Liver (tissue), 8 donors: ENCODE measurements at regions not wholly inside any gene's neighbourhood (a gene's known extent, or its start where the extent isn't known, plus 50 kb on each side); places are given as distances from the start of the nearest gene placed in this dataset.

Experiments
- DNase-seq: peaks from one replicate; pipeline ENCODE4 v3.0.0-alpha.2; 2017; ENCODE audit warnings: low spot score
- H3K27ac ChIP-seq, 2 donors: one replicate each; pipeline ENCODE4 v1.7.0; 2013; ENCODE audit warnings: inconsistent platforms in 2 of 2, low read length in 2 of 2, control low read depth in 1 of 2, low read depth in 1 of 2, mild to moderate bottlenecking in 1 of 2
- H3K27me3 ChIP-seq, 4 donors: one replicate each; pipeline versions ENCODE4 v1.6.1 to v1.7.0; 2013; ENCODE audit warnings: low read length in 3 of 4, inconsistent platforms in 1 of 4, mild to moderate bottlenecking in 1 of 4, moderate library complexity in 1 of 4; ENCODE audit not compliant: control insufficient read depth in 4 of 4, insufficient read depth in 4 of 4
- H3K36me3 ChIP-seq, 4 donors: one replicate each; pipeline versions ENCODE4 v1.6.1 to v1.7.0; 2013; ENCODE audit warnings: low read length in 3 of 4, mild to moderate bottlenecking in 3 of 4, low read depth in 1 of 4, moderate library complexity in 1 of 4; ENCODE audit not compliant: control insufficient read depth in 4 of 4, insufficient read depth in 3 of 4
- H3K4me1 ChIP-seq, 4 donors: one replicate each; pipeline versions ENCODE4 v1.6.1 to v1.7.0; 2013; ENCODE audit warnings: low read length in 3 of 4, mild to moderate bottlenecking in 3 of 4, moderate library complexity in 1 of 4; ENCODE audit not compliant: control insufficient read depth in 4 of 4, insufficient read depth in 4 of 4
- H3K4me3 ChIP-seq, 3 donors: one replicate each; pipeline versions ENCODE4 v1.6.1 to v1.7.0; 2013; ENCODE audit warnings: low read length in 3 of 3, control low read depth in 1 of 3, low read depth in 1 of 3, mild to moderate bottlenecking in 1 of 3
- H3K9ac ChIP-seq, 2 donors: one replicate each; pipeline ENCODE4 v1.7.0; 2013; ENCODE audit warnings: low read length in 2 of 2, mild to moderate bottlenecking in 2 of 2, moderate library complexity in 2 of 2, control low read depth in 1 of 2, low read depth in 1 of 2
- H3K9me3 ChIP-seq, 4 donors: one replicate each; pipeline versions ENCODE4 v1.6.1 to v1.7.0; 2013; ENCODE audit warnings: low read length in 3 of 4; ENCODE audit not compliant: control insufficient read depth in 4 of 4
- EGR1 ChIP-seq, 2 donors: IDR thresholded peaks; 2 replicates each; pipeline ENCODE4 v1.6.1; 2016 to 2018; ENCODE audit warnings: antibody characterized with exemption in 2 of 2, low read depth in 2 of 2
- FOXA1 ChIP-seq: IDR thresholded peaks from 2 replicates; pipeline ENCODE4 v1.6.1; 2016; ENCODE audit warnings: antibody characterized with exemption
- FOXA2 ChIP-seq: IDR thresholded peaks from 2 replicates; pipeline ENCODE4 v1.6.1; 2016; ENCODE audit warnings: antibody characterized with exemption
- GABPA ChIP-seq, 2 donors: IDR thresholded peaks in 1 of 2; conservative IDR thresholded peaks in 1 of 2; 2 replicates each; pipeline ENCODE4 v1.6.1; 2016; ENCODE audit warnings: antibody characterized with exemption in 2 of 2, mild to moderate bottlenecking in 1 of 2, moderate library complexity in 1 of 2
- HNF4A ChIP-seq, 2 donors: conservative IDR thresholded peaks; 2 replicates each; pipeline ENCODE4 v1.6.1; 2016; ENCODE audit warnings: antibody characterized with exemption in 2 of 2, mild to moderate bottlenecking in 2 of 2
- HNF4G ChIP-seq: IDR thresholded peaks from 2 replicates; pipeline ENCODE4 v1.6.1; 2016; ENCODE audit warnings: antibody characterized with exemption
- JUND ChIP-seq, 2 donors: IDR thresholded peaks; 2 replicates each; pipeline ENCODE4 v1.6.1; 2016; ENCODE audit warnings: antibody characterized with exemption in 2 of 2
- RAD21 ChIP-seq, 2 donors: IDR thresholded peaks; 2 replicates each; pipeline ENCODE4 v1.6.1; 2016; ENCODE audit warnings: antibody characterized with exemption in 2 of 2, mild to moderate bottlenecking in 2 of 2
- RXRA ChIP-seq, 2 donors: IDR thresholded peaks; 2 replicates each; pipeline ENCODE4 v1.6.1; 2017 to 2018; ENCODE audit warnings: antibody characterized with exemption in 2 of 2, mild to moderate bottlenecking in 1 of 2
- TAF1 ChIP-seq: conservative IDR thresholded peaks from 2 replicates; pipeline ENCODE4 v1.6.1; 2016; ENCODE audit warnings: antibody characterized with exemption, mild to moderate bottlenecking
- YY1 ChIP-seq: IDR thresholded peaks from 2 replicates; pipeline ENCODE4 v1.6.1; 2016; ENCODE audit warnings: antibody characterized with exemption, mild to moderate bottlenecking
- WGBS: extraction: QIAGEN DNeasy Blood & Tissue Kit; methylation state at CpG from one replicate; pipeline ENCODE4 v1.1.7; 2013; 5-methylcytosine and 5-hydroxymethylcytosine counted together
- TF ChIP-seq, protein P1 (sequence below): IDR thresholded peaks from 2 replicates; pipeline ENCODE4 v1.6.1; 2016; ENCODE audit warnings: antibody characterized with exemption, mild to moderate bottlenecking
- TF ChIP-seq, protein P2 (sequence below): IDR thresholded peaks from 2 replicates; pipeline ENCODE4 v1.6.1; 2016; ENCODE audit warnings: antibody characterized with exemption
- TF ChIP-seq, protein P3 (sequence below): fragments of 150-350 bp; IDR thresholded peaks from 2 replicates; pipeline ENCODE4 v1.5.1; 2017; ENCODE audit warnings: improper control_type of control experiment, low read depth, low read length; ENCODE audit not compliant: missing input control
- TF ChIP-seq, protein P4 (sequence below): IDR thresholded peaks from 2 replicates; pipeline ENCODE4 v1.6.1; 2016; ENCODE audit warnings: antibody characterized with exemption
- donor health status: healthy.
- donor health status: healthy.
- donor health status: healthy.
- donor health status: healthy.
- donor health status: healthy.

DNA sequence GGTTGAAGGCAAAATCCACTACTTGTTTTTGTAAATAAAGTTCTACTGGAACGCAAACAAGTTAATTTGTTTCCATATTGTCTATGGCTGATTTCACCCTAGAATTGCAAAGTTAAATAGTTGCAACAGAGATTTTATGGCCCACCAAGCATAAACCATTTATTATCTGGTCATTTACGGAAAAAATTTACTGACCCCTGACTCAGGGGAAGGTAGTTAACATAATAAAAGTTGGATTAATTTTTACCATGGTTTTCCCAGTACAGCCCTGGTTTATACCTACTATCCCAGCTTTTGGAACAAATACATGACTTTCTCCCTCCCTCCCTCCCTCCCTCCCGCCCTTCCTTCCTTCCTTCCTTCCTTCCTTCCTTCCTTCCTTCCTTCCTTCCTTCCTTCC lies 588.9 kb upstream of the TMEFF2 start:
- Histone ChIP-seq H3K9ac (no peak overlapping the region), H3K27me3 (no peaks in the 10 kb centered on the region), H3K9me3 (peaks cover 0 to 2% (median 0%) of the 10 kb centered on the region in 4 donors), H3K27ac (no peak overlapping the region), H3K4me1 (no peaks in the 10 kb centered on the region), H3K4me3 (no peak overlapping the region), H3K36me3 (no peaks in the 10 kb centered on the region)
- WGBS: 73% methylated on average over 3 of the region's 3 CpGs
- DNase-seq: no peak
- TF ChIP-seq TAF1 (no peak), EGR1 (IDR thresholded peaks at IDR 0.05; ENCODE audit: low read depth in 2 of 2) (no peak), FOXA2 (no peak), RAD21 (IDR thresholded peaks at IDR 0.05) (no peak), YY1 (no peak), FOXA1 (no peak), HNF4G (no peak), GABPA (IDR thresholded peaks at IDR 0.05 in 1 of 2, conservative IDR thresholded peaks at IDR 0.05 in 1 of 2) (no peak), JUND (IDR thresholded peaks at IDR 0.05) (no peak), HNF4A (conservative IDR thresholded peaks at IDR 0.05) (no peak)
- TF ChIP-seq, protein P1, sequence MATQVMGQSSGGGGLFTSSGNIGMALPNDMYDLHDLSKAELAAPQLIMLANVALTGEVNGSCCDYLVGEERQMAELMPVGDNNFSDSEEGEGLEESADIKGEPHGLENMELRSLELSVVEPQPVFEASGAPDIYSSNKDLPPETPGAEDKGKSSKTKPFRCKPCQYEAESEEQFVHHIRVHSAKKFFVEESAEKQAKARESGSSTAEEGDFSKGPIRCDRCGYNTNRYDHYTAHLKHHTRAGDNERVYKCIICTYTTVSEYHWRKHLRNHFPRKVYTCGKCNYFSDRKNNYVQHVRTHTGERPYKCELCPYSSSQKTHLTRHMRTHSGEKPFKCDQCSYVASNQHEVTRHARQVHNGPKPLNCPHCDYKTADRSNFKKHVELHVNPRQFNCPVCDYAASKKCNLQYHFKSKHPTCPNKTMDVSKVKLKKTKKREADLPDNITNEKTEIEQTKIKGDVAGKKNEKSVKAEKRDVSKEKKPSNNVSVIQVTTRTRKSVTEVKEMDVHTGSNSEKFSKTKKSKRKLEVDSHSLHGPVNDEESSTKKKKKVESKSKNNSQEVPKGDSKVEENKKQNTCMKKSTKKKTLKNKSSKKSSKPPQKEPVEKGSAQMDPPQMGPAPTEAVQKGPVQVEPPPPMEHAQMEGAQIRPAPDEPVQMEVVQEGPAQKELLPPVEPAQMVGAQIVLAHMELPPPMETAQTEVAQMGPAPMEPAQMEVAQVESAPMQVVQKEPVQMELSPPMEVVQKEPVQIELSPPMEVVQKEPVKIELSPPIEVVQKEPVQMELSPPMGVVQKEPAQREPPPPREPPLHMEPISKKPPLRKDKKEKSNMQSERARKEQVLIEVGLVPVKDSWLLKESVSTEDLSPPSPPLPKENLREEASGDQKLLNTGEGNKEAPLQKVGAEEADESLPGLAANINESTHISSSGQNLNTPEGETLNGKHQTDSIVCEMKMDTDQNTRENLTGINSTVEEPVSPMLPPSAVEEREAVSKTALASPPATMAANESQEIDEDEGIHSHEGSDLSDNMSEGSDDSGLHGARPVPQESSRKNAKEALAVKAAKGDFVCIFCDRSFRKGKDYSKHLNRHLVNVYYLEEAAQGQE: no peak
- TF ChIP-seq, protein P2, sequence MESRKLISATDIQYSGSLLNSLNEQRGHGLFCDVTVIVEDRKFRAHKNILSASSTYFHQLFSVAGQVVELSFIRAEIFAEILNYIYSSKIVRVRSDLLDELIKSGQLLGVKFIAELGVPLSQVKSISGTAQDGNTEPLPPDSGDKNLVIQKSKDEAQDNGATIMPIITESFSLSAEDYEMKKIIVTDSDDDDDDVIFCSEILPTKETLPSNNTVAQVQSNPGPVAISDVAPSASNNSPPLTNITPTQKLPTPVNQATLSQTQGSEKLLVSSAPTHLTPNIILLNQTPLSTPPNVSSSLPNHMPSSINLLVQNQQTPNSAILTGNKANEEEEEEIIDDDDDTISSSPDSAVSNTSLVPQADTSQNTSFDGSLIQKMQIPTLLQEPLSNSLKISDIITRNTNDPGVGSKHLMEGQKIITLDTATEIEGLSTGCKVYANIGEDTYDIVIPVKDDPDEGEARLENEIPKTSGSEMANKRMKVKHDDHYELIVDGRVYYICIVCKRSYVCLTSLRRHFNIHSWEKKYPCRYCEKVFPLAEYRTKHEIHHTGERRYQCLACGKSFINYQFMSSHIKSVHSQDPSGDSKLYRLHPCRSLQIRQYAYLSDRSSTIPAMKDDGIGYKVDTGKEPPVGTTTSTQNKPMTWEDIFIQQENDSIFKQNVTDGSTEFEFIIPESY: no peak
- TF ChIP-seq, protein P3, sequence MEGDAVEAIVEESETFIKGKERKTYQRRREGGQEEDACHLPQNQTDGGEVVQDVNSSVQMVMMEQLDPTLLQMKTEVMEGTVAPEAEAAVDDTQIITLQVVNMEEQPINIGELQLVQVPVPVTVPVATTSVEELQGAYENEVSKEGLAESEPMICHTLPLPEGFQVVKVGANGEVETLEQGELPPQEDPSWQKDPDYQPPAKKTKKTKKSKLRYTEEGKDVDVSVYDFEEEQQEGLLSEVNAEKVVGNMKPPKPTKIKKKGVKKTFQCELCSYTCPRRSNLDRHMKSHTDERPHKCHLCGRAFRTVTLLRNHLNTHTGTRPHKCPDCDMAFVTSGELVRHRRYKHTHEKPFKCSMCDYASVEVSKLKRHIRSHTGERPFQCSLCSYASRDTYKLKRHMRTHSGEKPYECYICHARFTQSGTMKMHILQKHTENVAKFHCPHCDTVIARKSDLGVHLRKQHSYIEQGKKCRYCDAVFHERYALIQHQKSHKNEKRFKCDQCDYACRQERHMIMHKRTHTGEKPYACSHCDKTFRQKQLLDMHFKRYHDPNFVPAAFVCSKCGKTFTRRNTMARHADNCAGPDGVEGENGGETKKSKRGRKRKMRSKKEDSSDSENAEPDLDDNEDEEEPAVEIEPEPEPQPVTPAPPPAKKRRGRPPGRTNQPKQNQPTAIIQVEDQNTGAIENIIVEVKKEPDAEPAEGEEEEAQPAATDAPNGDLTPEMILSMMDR: no peak
- TF ChIP-seq, protein P4, sequence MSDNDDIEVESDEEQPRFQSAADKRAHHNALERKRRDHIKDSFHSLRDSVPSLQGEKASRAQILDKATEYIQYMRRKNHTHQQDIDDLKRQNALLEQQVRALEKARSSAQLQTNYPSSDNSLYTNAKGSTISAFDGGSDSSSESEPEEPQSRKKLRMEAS: no peak

DNA sequence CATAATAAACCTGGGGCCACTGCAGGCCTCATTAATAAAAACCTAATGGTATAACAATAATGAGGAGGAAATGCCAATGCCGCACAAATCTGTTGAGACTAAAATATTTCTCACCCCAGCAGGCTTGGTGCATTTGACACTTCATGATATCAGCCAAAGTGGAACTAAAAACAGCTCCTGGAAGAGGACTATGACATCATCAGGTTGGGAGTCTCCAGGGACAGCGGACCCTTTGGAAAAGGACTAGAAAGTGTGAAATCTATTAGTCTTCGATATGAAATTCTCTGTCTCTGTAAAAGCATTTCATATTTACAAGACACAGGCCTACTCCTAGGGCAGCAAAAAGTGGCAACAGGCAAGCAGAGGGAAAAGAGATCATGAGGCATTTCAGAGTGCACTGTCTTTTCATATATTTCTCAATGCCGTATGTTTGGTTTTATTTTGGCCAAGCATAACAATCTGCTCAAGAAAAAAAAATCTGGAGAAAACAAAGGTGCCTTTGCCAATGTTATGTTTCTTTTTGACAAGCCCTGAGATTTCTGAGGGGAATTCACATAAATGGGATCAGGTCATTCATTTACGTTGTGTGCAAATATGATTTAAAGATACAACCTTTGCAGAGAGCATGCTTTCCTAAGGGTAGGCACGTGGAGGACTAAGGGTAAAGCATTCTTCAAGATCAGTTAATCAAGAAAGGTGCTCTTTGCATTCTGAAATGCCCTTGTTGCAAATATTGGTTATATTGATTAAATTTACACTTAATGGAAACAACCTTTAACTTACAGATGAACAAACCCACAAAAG lies 580.9 kb upstream of the TMEFF2 start:
- no peak for DNase-seq
- Histone ChIP-seq H3K9ac (no peak overlapping the region), H3K36me3 (no peaks in the 10 kb centered on the region), H3K27ac (no peak overlapping the region), H3K4me1 (peaks cover 0 to 2% (median 0%) of the 10 kb centered on the region in 4 donors), H3K27me3 (no peaks in the 10 kb centered on the region), H3K4me3 (no peak overlapping the region), H3K9me3 (peaks cover 0 to 2% (median 0%) of the 10 kb centered on the region in 4 donors)
- WGBS: 81% methylated on average over 6 of the region's 6 CpGs
- TF ChIP-seq RAD21 (IDR thresholded peaks at IDR 0.05): no peak
- no peak for TF ChIP-seq EGR1 (IDR thresholded peaks at IDR 0.05; ENCODE audit: low read depth in 2 of 2)
- TF ChIP-seq FOXA2: no peak
- TF ChIP-seq RXRA (IDR thresholded peaks at IDR 0.05): no peak
- TF ChIP-seq, protein P1: no peak
- no peak for TF ChIP-seq HNF4G
- no peak for TF ChIP-seq YY1
- TF ChIP-seq HNF4A (conservative IDR thresholded peaks at IDR 0.05): no peak
